ENCODE measurements at regions not wholly inside any gene's neighbourhood (a gene's known extent, or its start where the extent isn't known, plus 50 kb on each side); places are given as distances from the start of the nearest gene placed in this dataset.

DNA sequence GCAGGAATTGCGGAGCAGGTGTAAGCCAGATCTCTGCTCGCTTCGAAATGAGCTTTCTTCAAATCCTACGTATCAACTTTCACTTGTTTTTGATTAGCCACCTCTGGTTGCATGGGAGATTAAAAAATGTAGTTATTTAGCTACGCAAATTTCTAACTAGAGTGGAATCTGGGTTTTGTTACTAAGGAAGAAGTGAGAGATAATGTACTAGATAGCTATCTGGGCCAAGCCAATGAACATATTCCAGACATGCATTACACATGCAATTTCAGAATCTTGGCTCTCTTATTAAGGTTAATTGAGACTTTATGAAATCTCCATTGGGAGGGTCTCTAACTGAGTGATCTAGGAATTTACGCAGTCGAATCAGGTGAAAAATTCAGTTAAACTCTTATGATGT, 765.7 kb downstream of the DIPK2A start:
- TF ChIP-seq, protein P1, sequence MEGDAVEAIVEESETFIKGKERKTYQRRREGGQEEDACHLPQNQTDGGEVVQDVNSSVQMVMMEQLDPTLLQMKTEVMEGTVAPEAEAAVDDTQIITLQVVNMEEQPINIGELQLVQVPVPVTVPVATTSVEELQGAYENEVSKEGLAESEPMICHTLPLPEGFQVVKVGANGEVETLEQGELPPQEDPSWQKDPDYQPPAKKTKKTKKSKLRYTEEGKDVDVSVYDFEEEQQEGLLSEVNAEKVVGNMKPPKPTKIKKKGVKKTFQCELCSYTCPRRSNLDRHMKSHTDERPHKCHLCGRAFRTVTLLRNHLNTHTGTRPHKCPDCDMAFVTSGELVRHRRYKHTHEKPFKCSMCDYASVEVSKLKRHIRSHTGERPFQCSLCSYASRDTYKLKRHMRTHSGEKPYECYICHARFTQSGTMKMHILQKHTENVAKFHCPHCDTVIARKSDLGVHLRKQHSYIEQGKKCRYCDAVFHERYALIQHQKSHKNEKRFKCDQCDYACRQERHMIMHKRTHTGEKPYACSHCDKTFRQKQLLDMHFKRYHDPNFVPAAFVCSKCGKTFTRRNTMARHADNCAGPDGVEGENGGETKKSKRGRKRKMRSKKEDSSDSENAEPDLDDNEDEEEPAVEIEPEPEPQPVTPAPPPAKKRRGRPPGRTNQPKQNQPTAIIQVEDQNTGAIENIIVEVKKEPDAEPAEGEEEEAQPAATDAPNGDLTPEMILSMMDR (IDR thresholded peaks at IDR 0.05) = no peak
- no peak for TF ChIP-seq ZFX (IDR thresholded peaks at IDR 0.05; ENCODE audit: borderline replicate concordance)

Data from 22Rv1 (cell line).